ENCODE measurements at regions not wholly inside any gene's neighbourhood (a gene's known extent, or its start where the extent isn't known, plus 50 kb on each side); places are given as distances from the start of the nearest gene placed in this dataset.

GRCh38 chr3:83461411-83461810, 1497.4 kb upstream of the CADM2 start:
- Histone ChIP-seq H3K27me3 (ENCODE audit: control insufficient read depth, insufficient read depth, low read length) (no peaks in the 10 kb centered on the region), H3K79me2 (ENCODE audit: control insufficient read depth, insufficient read depth, low read length) (no peaks in the 10 kb centered on the region), H3K4me3 (replicated peaks in 1 of 4; ENCODE audit: control extremely low read depth in 1 of 4, insufficient read depth in 1 of 4, low read depth in 3 of 4, low read length in 4 of 4) (no peak overlapping the region), H3K4me1 (ENCODE audit: control insufficient read depth, extremely low read depth, insufficient read depth, low read length) (no peaks in the 10 kb centered on the region), H3K27ac (ENCODE audit: insufficient read depth, low read length) (no peak overlapping the region), H3K4me2 (ENCODE audit: extremely low read depth, insufficient read depth, low read length) (no peak overlapping the region), H3K9me3 (ENCODE audit: control insufficient read depth, insufficient read depth, low read depth, low read length) (no peaks in the 10 kb centered on the region), H4K20me1 (ENCODE audit: control insufficient read depth, extremely low read depth, insufficient read depth, low read length) (no peaks in the 10 kb centered on the region), H2AFZ (ENCODE audit: low read length) (no peak overlapping the region), H3K36me3 (ENCODE audit: control insufficient read depth, insufficient read depth, low read length) (no peaks in the 10 kb centered on the region), H3K9ac (ENCODE audit: insufficient read depth, low read length) (no peak overlapping the region)
- TF ChIP-seq EZH2 (IDR thresholded peaks at IDR 0.05; ENCODE audit: low read length, missing control alignments) (no peak), CTCF (conservative IDR thresholded peaks at IDR 0.05 in 1 of 2, IDR thresholded peaks at IDR 0.05 in 1 of 2; ENCODE audit: low read depth in 1 of 2, low read length in 2 of 2) (no peak)
- no peak for DNase-seq (ENCODE audit: low read depth in 2 of 2)

DNA sequence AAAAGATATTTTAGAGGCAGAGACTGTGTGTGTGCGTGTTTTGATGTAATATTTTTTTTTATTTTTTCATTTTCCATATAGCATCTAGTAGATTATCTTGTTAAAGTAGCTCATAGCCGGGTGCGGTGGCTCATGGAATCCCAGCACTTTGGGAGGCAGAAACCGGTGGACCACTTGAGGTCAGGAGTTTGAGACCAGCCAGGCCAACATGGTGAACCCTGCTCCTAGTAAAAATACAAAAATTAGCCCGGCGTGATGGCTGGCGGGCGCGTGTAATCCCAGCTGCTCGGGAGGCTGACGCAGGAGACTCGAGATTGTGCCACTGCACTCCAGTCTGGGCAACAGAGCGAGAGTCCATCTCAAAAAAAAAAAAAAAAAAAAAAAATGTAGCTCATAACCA, 1481.2 kb upstream of the CADM2 start:
- no peak overlapping the region for H3K4me2 ChIP-seq (ENCODE audit: extremely low read depth, insufficient read depth, low read length)
- no peaks in the 10 kb centered on the region for H4K20me1 ChIP-seq (ENCODE audit: control insufficient read depth, extremely low read depth, insufficient read depth, low read length)
- no peak overlapping the region for H3K27ac ChIP-seq (ENCODE audit: insufficient read depth, low read length)
- H3K4me3 ChIP-seq (replicated peaks in 1 of 4; ENCODE audit: control extremely low read depth in 1 of 4, insufficient read depth in 1 of 4, low read depth in 3 of 4, low read length in 4 of 4): no peak overlapping the region
- H3K9me3 ChIP-seq (ENCODE audit: control insufficient read depth, insufficient read depth, low read depth, low read length): no peaks in the 10 kb centered on the region
- no peak for TF ChIP-seq EZH2 (IDR thresholded peaks at IDR 0.05; ENCODE audit: low read length, missing control alignments)
- TF ChIP-seq CTCF (conservative IDR thresholded peaks at IDR 0.05 in 1 of 2, IDR thresholded peaks at IDR 0.05 in 1 of 2; ENCODE audit: low read depth in 1 of 2, low read length in 2 of 2): no peak
- no peaks in the 10 kb centered on the region for H3K27me3 ChIP-seq (ENCODE audit: control insufficient read depth, insufficient read depth, low read length)
- H3K4me1 ChIP-seq (ENCODE audit: control insufficient read depth, extremely low read depth, insufficient read depth, low read length): no peaks in the 10 kb centered on the region
- no peaks in the 10 kb centered on the region for H3K36me3 ChIP-seq (ENCODE audit: control insufficient read depth, insufficient read depth, low read length)
- no peak overlapping the region for H3K9ac ChIP-seq (ENCODE audit: insufficient read depth, low read length)
- H2AFZ ChIP-seq (ENCODE audit: low read length): no peak overlapping the region
- no peaks in the 10 kb centered on the region for H3K79me2 ChIP-seq (ENCODE audit: control insufficient read depth, insufficient read depth, low read length)
- no peak for DNase-seq (ENCODE audit: low read depth in 2 of 2)

- Histone ChIP-seq H4K20me1 (ENCODE audit: control insufficient read depth, extremely low read depth, insufficient read depth, low read length) (no peaks in the 10 kb centered on the region), H2AFZ (ENCODE audit: low read length) (no peak overlapping the region), H3K4me3 (replicated peaks in 1 of 4; ENCODE audit: control extremely low read depth in 1 of 4, insufficient read depth in 1 of 4, low read depth in 3 of 4, low read length in 4 of 4) (no peak overlapping the region), H3K79me2 (ENCODE audit: control insufficient read depth, insufficient read depth, low read length) (no peaks in the 10 kb centered on the region), H3K36me3 (ENCODE audit: control insufficient read depth, insufficient read depth, low read length) (no peaks in the 10 kb centered on the region), H3K27me3 (ENCODE audit: control insufficient read depth, insufficient read depth, low read length) (no peaks in the 10 kb centered on the region), H3K9ac (ENCODE audit: insufficient read depth, low read length) (no peak overlapping the region), H3K4me2 (ENCODE audit: extremely low read depth, insufficient read depth, low read length) (no peak overlapping the region), H3K27ac (ENCODE audit: insufficient read depth, low read length) (no peak overlapping the region), H3K4me1 (ENCODE audit: control insufficient read depth, extremely low read depth, insufficient read depth, low read length) (no peaks in the 10 kb centered on the region), H3K9me3 (ENCODE audit: control insufficient read depth, insufficient read depth, low read depth, low read length) (no peaks in the 10 kb centered on the region)
- DNase-seq (ENCODE audit: low read depth in 2 of 2): no peak
- TF ChIP-seq CTCF (conservative IDR thresholded peaks at IDR 0.05 in 1 of 2, IDR thresholded peaks at IDR 0.05 in 1 of 2; ENCODE audit: low read depth in 1 of 2, low read length in 2 of 2) (no peak), EZH2 (IDR thresholded peaks at IDR 0.05; ENCODE audit: low read length, missing control alignments) (no peak)
Measured at GRCh38 chr3:83482402-83483070, 1476.3 kb upstream of the CADM2 start.

All from fibroblast of lung (primary cell).